ENCODE measurements at regions not wholly inside any gene's neighbourhood (a gene's known extent, or its start where the extent isn't known, plus 50 kb on each side); places are given as distances from the start of the nearest gene placed in this dataset.

GRCh38 chr6:144711661-144712060, 426.5 kb downstream of the UTRN start:
- Histone ChIP-seq H3K9me2 (replicated peaks; ENCODE audit: low read length) (no peaks in the 10 kb centered on the region), H2AFZ (ENCODE audit: low read length) (no peak overlapping the region), H3K9ac (ENCODE audit: low read length) (no peak overlapping the region), H3K79me2 (ENCODE audit: low read length) (no peaks in the 10 kb centered on the region), H3K36me3 (ENCODE audit: low read depth, low read length) (no peaks in the 10 kb centered on the region), H3K27me3 (ENCODE audit: low read length) (no peaks in the 10 kb centered on the region), H3K4me3 (ENCODE audit: low read length) (no peak overlapping the region), H3F3A (ENCODE audit: low read length, unreplicated experiment) (peaks cover 9% of the 10 kb centered on the region), H3K4me1 (ENCODE audit: insufficient read depth, low read length) (peaks cover 45% of the 10 kb centered on the region), H3K9me3 (ENCODE audit: low read length) (no peaks in the 10 kb centered on the region), H3K4me2 (ENCODE audit: low read length) (0 out of 2 replicates have a peak overlapping the region, but pooled peaks have one; percentile 11), H4K20me1 (ENCODE audit: low read length) (no peaks in the 10 kb centered on the region), H3K27ac (ENCODE audit: low read length) (no peak overlapping the region; the same call in 1 of the 2 replicates)
- ChIA-PET CTCF (no interaction called here), POLR2A (ENCODE audit: unreplicated experiment) (no interaction called here)
- peak; percentile 10 for DNase-seq
- intact Hi-C loops (cut with micrococcal nuclease) = loop anchor here (2.0 kb wide), 1 partner anchor 15 kb away; no protein-coding TSS in a partner anchor
- TF ChIP-seq EZH2phosphoT487 (IDR thresholded peaks at IDR 0.05; ENCODE audit: borderline replicate concordance, low read length) (no peak), CTCF (conservative IDR thresholded peaks at IDR 0.05; ENCODE audit: low read depth, low read length) (no peak), EZH2 (IDR thresholded peaks at IDR 0.05; ENCODE audit: low read length, unreplicated experiment) (no peak)
- no TSS peak for BruUV-seq (replicated peaks)
- ATAC-seq = no peak

GRCh38 chr6:144712541-144712940, 427.4 kb downstream of the UTRN start:
- Histone ChIP-seq H3K4me2 (ENCODE audit: low read length) (no peak overlapping the region), H3K27me3 (ENCODE audit: low read length) (no peaks in the 10 kb centered on the region), H2AFZ (ENCODE audit: low read length) (no peak overlapping the region), H3K4me3 (ENCODE audit: low read length) (no peak overlapping the region), H3K9me3 (ENCODE audit: low read length) (no peaks in the 10 kb centered on the region), H4K20me1 (ENCODE audit: low read length) (no peaks in the 10 kb centered on the region), H3K4me1 (ENCODE audit: insufficient read depth, low read length) (peaks cover 50% of the 10 kb centered on the region), H3K9me2 (replicated peaks; ENCODE audit: low read length) (no peaks in the 10 kb centered on the region), H3K36me3 (ENCODE audit: low read depth, low read length) (no peaks in the 10 kb centered on the region), H3K9ac (ENCODE audit: low read length) (no peak overlapping the region), H3K27ac (ENCODE audit: low read length) (no peak overlapping the region), H3F3A (ENCODE audit: low read length, unreplicated experiment) (peaks cover 9% of the 10 kb centered on the region), H3K79me2 (ENCODE audit: low read length) (no peaks in the 10 kb centered on the region)
- BruUV-seq (replicated peaks) = no TSS peak
- intact Hi-C loops (cut with micrococcal nuclease) = no loop called here
- ChIA-PET CTCF (no interaction called here), POLR2A (ENCODE audit: unreplicated experiment) (no interaction called here)
- ATAC-seq = no peak
- peak; percentile 5 for DNase-seq
- no peak for TF ChIP-seq EZH2 (IDR thresholded peaks at IDR 0.05; ENCODE audit: low read length, unreplicated experiment)
- no peak for TF ChIP-seq EZH2phosphoT487 (IDR thresholded peaks at IDR 0.05; ENCODE audit: borderline replicate concordance, low read length)
- no peak for TF ChIP-seq CTCF (conservative IDR thresholded peaks at IDR 0.05; ENCODE audit: low read depth, low read length)

GRCh38 chr6:144714021-144714712, 429.0 kb downstream of the UTRN start:
- Histone ChIP-seq H3K9me2 (replicated peaks; ENCODE audit: low read length) (no peaks in the 10 kb centered on the region), H3K79me2 (ENCODE audit: low read length) (no peaks in the 10 kb centered on the region), H2AFZ (ENCODE audit: low read length) (no peak overlapping the region), H3K27me3 (ENCODE audit: low read length) (no peaks in the 10 kb centered on the region), H3K27ac (ENCODE audit: low read length) (no peak overlapping the region), H3K4me3 (ENCODE audit: low read length) (no peak overlapping the region), H3K9ac (ENCODE audit: low read length) (no peak overlapping the region), H3K4me2 (ENCODE audit: low read length) (no peak overlapping the region), H3F3A (ENCODE audit: low read length, unreplicated experiment) (peaks cover 9% of the 10 kb centered on the region), H3K9me3 (ENCODE audit: low read length) (no peaks in the 10 kb centered on the region), H3K36me3 (ENCODE audit: low read depth, low read length) (no peaks in the 10 kb centered on the region), H3K4me1 (ENCODE audit: insufficient read depth, low read length) (peaks cover 63% of the 10 kb centered on the region), H4K20me1 (ENCODE audit: low read length) (no peaks in the 10 kb centered on the region)
- intact Hi-C loops (cut with micrococcal nuclease) = no loop called here
- no peak for DNase-seq
- ChIA-PET CTCF (no interaction called here), POLR2A (ENCODE audit: unreplicated experiment) (no interaction called here)
- ATAC-seq = no peak
- BruUV-seq (replicated peaks) = no TSS peak
- TF ChIP-seq EZH2 (IDR thresholded peaks at IDR 0.05; ENCODE audit: low read length, unreplicated experiment) (no peak), EZH2phosphoT487 (IDR thresholded peaks at IDR 0.05; ENCODE audit: borderline replicate concordance, low read length) (no peak), CTCF (conservative IDR thresholded peaks at IDR 0.05; ENCODE audit: low read depth, low read length) (no peak)

All from PC-3 (cell line).